Caco-2 (cell line): ENCODE measurements at regions not wholly inside any gene's neighbourhood (a gene's known extent, or its start where the extent isn't known, plus 50 kb on each side); places are given as distances from the start of the nearest gene placed in this dataset.

Source experiments
- BruUV-seq: library from RNA; stranded (reverse); fragments of 400-500 nt; replicated peaks from 2 replicates; lab custom pipeline; 2021; lab: Mats Ljungman, UMichigan
- CTCF ChIA-PET: fragments of 300-600 bp; sonication (Branson Sonifier 250); formaldehyde crosslinking; loops from one replicate; lab custom pipeline; 2022; ENCODE audit warnings: antibody characterized with exemption; lab: Charles Lee
- POLR2A ChIA-PET: fragments of 300-600 bp; sonication (Branson Sonifier 250); formaldehyde crosslinking; loops from one replicate; lab custom pipeline; 2022; ENCODE audit warnings: antibody characterized with exemption; lab: Charles Lee
- DNase-seq, 2 experiments: peaks; one replicate each; pipeline versions ENCODE4 v3.0.0 to v3.0.0-alpha.2; 2020 to 2022
- H3K27me3 ChIP-seq: replicated peaks from 2 replicates; pipeline ENCODE4 v1.6.0; 2011; ENCODE audit warnings: low read length; ENCODE audit not compliant: control insufficient read depth, insufficient read depth
- H3K36me3 ChIP-seq: 2 replicates; pipeline ENCODE4 v1.5.1; 2011; ENCODE audit warnings: low read length; ENCODE audit not compliant: control insufficient read depth, insufficient read depth
- H3K4me1 ChIP-seq: fragments of 250-450 bp; sonication (Bioruptor Pico); 2 replicates; pipeline ENCODE4 v1.5.1; 2020; ENCODE audit warnings: mild to moderate bottlenecking
- H3K4me3 ChIP-seq: 2 replicates; pipeline ENCODE4 v1.5.1; 2011; ENCODE audit warnings: low read depth, mild to moderate bottlenecking, control low read depth, low read length
- H3K9me3 ChIP-seq: fragments of 250-450 bp; sonication (Bioruptor Pico); 2 replicates; pipeline ENCODE4 v1.5.1; 2020; ENCODE audit warnings: mild to moderate bottlenecking, moderate library complexity
- H3K27ac Mint-ChIP-seq: one replicate; pipeline ENCODE4 v1.8.0; 2022; ENCODE audit warnings: mixed read lengths; ENCODE audit not compliant: unreplicated experiment
- H3K27me3 Mint-ChIP-seq: one replicate; pipeline ENCODE4 v1.8.0; 2022; ENCODE audit warnings: mixed read lengths; ENCODE audit not compliant: insufficient read depth, unreplicated experiment
- H3K36me3 Mint-ChIP-seq: one replicate; pipeline ENCODE4 v1.8.0; 2022; ENCODE audit warnings: mild to moderate bottlenecking, mixed read lengths; ENCODE audit not compliant: insufficient read depth, unreplicated experiment
- H3K4me1 Mint-ChIP-seq: one replicate; pipeline ENCODE4 v1.8.0; 2022; ENCODE audit warnings: low read depth, mixed read lengths; ENCODE audit not compliant: unreplicated experiment
- H3K4me3 Mint-ChIP-seq: one replicate; pipeline ENCODE4 v1.8.0; 2022; ENCODE audit warnings: mild to moderate bottlenecking, moderate library complexity, mixed read lengths; ENCODE audit not compliant: unreplicated experiment
- H3K9me3 Mint-ChIP-seq: one replicate; pipeline ENCODE4 v1.8.0; 2022; ENCODE audit warnings: mixed read lengths; ENCODE audit not compliant: unreplicated experiment
- intact Hi-C: fragments of 100-400 bp; cut with micrococcal nuclease; formaldehyde crosslinking; loops from one replicate; pipeline ENCODE4 v1.10.0; 2022; ENCODE audit not compliant: unreplicated experiment
- TF ChIP-seq, protein P1 (sequence below), 2 experiments: fragments of 200-600 bp in 1 of 2; IDR thresholded peaks; 1 replicate in 1 of 2; 2 replicates in 1 of 2; pipeline versions ENCODE4 v1.5.1 to v1.8.0; 2011 to 2022; ENCODE audit warnings: antibody characterized with exemption in 1 of 2, control low read depth in 1 of 2, inconsistent platforms in 1 of 2, low read depth in 1 of 2, low read length in 1 of 2, mild to moderate bottlenecking in 1 of 2, moderate library complexity in 1 of 2; ENCODE audit not compliant: insufficient read depth in 1 of 2, severe bottlenecking in 1 of 2, unreplicated experiment in 1 of 2

DNA sequence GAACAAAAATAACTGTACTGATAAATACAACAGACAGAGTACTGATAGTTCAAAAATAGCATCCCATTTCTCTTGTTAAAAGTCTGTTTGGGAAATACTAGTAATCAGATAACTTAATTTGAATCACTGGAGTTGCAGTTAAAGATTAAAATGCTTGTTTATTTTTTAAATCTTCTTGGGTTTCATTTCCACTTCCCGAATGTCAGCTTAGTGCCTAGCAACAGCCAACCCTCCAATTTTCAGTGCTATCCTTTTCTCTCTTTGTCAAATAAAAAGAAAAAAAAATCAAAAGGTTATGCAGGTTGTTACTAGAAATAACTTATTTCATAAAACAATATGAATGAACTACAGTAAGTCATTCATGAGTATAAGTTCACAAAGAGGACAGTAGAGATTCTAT, 257.7 kb upstream of the STXBP5 start:
- Histone ChIP-seq H3K36me3 (no peaks in the 10 kb centered on the region; the same call in 1 of the 2 replicates), H3K4me1 (peaks cover 7% of the 10 kb centered on the region), H3K9me3 (0 out of 2 replicates have a peak, but pooled peaks cover 2% of the 10 kb centered on the region), H3K27me3 (no peaks in the 10 kb centered on the region), H3K4me3 (no peak overlapping the region)
- no TSS peak for BruUV-seq
- no peaks in the 10 kb centered on the region for H3K27me3 Mint-ChIP-seq
- intact Hi-C loops: no loop called here
- TF ChIP-seq, protein P1, sequence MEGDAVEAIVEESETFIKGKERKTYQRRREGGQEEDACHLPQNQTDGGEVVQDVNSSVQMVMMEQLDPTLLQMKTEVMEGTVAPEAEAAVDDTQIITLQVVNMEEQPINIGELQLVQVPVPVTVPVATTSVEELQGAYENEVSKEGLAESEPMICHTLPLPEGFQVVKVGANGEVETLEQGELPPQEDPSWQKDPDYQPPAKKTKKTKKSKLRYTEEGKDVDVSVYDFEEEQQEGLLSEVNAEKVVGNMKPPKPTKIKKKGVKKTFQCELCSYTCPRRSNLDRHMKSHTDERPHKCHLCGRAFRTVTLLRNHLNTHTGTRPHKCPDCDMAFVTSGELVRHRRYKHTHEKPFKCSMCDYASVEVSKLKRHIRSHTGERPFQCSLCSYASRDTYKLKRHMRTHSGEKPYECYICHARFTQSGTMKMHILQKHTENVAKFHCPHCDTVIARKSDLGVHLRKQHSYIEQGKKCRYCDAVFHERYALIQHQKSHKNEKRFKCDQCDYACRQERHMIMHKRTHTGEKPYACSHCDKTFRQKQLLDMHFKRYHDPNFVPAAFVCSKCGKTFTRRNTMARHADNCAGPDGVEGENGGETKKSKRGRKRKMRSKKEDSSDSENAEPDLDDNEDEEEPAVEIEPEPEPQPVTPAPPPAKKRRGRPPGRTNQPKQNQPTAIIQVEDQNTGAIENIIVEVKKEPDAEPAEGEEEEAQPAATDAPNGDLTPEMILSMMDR (IDR thresholded peaks at IDR 0.05; ENCODE audit: insufficient read depth in 1 of 2, low read depth in 1 of 2, low read length in 1 of 2, severe bottlenecking in 1 of 2, unreplicated experiment in 1 of 2): no peak
- no peak overlapping the region for H3K27ac Mint-ChIP-seq
- peaks cover 9% of the 10 kb centered on the region for H3K4me1 Mint-ChIP-seq
- H3K9me3 Mint-ChIP-seq: peaks cover 9% of the 10 kb centered on the region
- no peak overlapping the region for H3K4me3 Mint-ChIP-seq
- ChIA-PET CTCF (no interaction called here), POLR2A (no interaction called here)
- no peaks in the 10 kb centered on the region for H3K36me3 Mint-ChIP-seq
- DNase-seq: no peak

DNA sequence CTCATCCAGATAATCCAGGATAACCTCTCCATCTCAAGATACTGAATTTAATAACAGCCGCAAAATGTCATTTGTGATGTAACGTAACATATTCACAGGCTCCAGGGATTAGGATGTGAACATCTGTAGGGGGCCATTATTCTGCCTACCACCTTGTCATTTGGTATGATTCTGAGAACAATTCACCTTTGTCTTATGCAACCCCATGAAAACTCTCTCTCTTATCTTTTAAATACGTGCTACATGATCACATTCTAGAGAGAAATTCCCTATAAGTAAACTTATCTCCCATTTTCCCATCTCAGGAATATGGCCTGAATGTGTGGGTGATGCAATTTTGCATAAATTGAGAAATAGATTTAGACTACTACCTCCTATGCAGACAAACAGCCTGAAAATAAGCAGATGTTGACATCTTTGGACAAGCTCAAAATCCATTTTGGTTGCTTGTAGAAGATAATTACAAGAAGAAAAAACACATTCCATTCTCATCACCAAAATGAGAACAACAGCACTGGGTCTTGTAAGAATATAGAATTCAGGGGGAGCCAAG, 255.4 kb upstream of the STXBP5 start:
- intact Hi-C loops: no loop called here
- no peaks in the 10 kb centered on the region for H3K27me3 ChIP-seq
- Mint-ChIP-seq H3K27ac (no peak overlapping the region), H3K9me3 (no peaks in the 10 kb centered on the region), H3K4me3 (no peak overlapping the region), H3K4me1 (peaks cover 9% of the 10 kb centered on the region), H3K27me3 (no peaks in the 10 kb centered on the region), H3K36me3 (no peaks in the 10 kb centered on the region)
- DNase-seq: no peak
- H3K36me3 ChIP-seq: no peaks in the 10 kb centered on the region
- H3K4me1 ChIP-seq: peaks cover 7% of the 10 kb centered on the region
- BruUV-seq: no TSS peak
- TF ChIP-seq, protein P1 (IDR thresholded peaks at IDR 0.05; ENCODE audit: insufficient read depth in 1 of 2, low read depth in 1 of 2, low read length in 1 of 2, severe bottlenecking in 1 of 2, unreplicated experiment in 1 of 2): no peak
- H3K9me3 ChIP-seq: 0 out of 2 replicates have a peak, but pooled peaks cover 2% of the 10 kb centered on the region
- POLR2A ChIA-PET: no interaction called here
- H3K4me3 ChIP-seq: no peak overlapping the region
- CTCF ChIA-PET: no interaction called here

DNA sequence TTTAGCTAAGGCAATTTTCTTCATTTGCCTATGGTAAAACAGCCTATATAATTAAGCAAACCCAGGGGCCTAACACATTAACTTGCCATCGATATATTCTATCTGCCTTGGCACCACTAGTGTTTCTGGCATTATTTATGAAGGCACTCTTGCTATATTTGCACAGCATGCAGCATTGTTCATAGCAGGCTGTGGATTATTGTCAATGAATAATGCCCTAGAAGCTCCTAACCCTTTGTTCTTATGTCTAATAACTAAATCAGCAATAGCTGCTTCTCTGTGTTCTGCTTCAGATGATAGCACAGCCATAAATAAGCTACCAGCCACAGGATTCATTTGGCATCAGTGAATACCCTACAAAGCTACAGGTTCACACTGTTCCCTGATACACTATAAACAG, 254.8 kb upstream of the STXBP5 start:
- Mint-ChIP-seq H3K9me3 (no peaks in the 10 kb centered on the region), H3K27ac (no peak overlapping the region), H3K4me3 (no peak overlapping the region), H3K4me1 (peaks cover 9% of the 10 kb centered on the region), H3K36me3 (no peaks in the 10 kb centered on the region), H3K27me3 (no peaks in the 10 kb centered on the region)
- intact Hi-C loops: no loop called here
- H3K36me3 ChIP-seq: no peaks in the 10 kb centered on the region
- TF ChIP-seq, protein P1 (IDR thresholded peaks at IDR 0.05; ENCODE audit: insufficient read depth in 1 of 2, low read depth in 1 of 2, low read length in 1 of 2, severe bottlenecking in 1 of 2, unreplicated experiment in 1 of 2): no peak
- ChIA-PET POLR2A (no interaction called here), CTCF (interaction anchor here (0.5 kb wide), 1 partner anchor 26 kb away, joined by 3 read pairs; no protein-coding TSS in a partner anchor)
- H3K4me3 ChIP-seq: no peak overlapping the region
- no peaks in the 10 kb centered on the region for H3K27me3 ChIP-seq
- 0 out of 2 replicates have a peak, but pooled peaks cover 2% of the 10 kb centered on the region for H3K9me3 ChIP-seq
- H3K4me1 ChIP-seq: peaks cover 7% of the 10 kb centered on the region
- no peak for DNase-seq
- no TSS peak for BruUV-seq
